ENCODE measurements at regions not wholly inside any gene's neighbourhood (a gene's known extent, or its start where the extent isn't known, plus 50 kb on each side); places are given as distances from the start of the nearest gene placed in this dataset.

- ATAC-seq (peak; percentile 62 to 88), DNase-seq (no peak)
- H3K27me3 ChIP-seq (ENCODE audit: low read depth), result no peaks in the 10 kb centered on the region
- peak overlapping the region; percentile 20 for H3K27ac ChIP-seq
- H3K9me3 ChIP-seq, result no peaks in the 10 kb centered on the region
- TF ChIP-seq CTCF (IDR thresholded peaks at IDR 0.05), result no peak
- H3K4me3 ChIP-seq, result no peak overlapping the region
- H3K36me3 ChIP-seq, result no peaks in the 10 kb centered on the region
- intact Hi-C loops (cut with DNase I), result no loop called here
- H3K4me1 ChIP-seq, result no peaks in the 10 kb centered on the region
Measured at GRCh38 chr14:26765768-26766520, 168.1 kb upstream of the NOVA1 start.

- Histone ChIP-seq H3K9me3 (no peaks in the 10 kb centered on the region), H3K4me1 (no peaks in the 10 kb centered on the region), H3K36me3 (no peaks in the 10 kb centered on the region), H3K4me3 (no peak overlapping the region), H3K27me3 (ENCODE audit: low read depth) (no peaks in the 10 kb centered on the region), H3K27ac (no peak overlapping the region)
- TF ChIP-seq CTCF (IDR thresholded peaks at IDR 0.05), result no peak
- ATAC-seq, result no peak
- intact Hi-C loops (cut with DNase I), result no loop called here
- no peak for DNase-seq
Measured at GRCh38 chr14:26766726-26767125, 168.9 kb upstream of the NOVA1 start.

- ATAC-seq (no peak), DNase-seq (no peak)
- intact Hi-C loops (cut with DNase I), result no loop called here
- no peaks in the 10 kb centered on the region for H3K4me1 ChIP-seq
- H3K27me3 ChIP-seq (ENCODE audit: low read depth), result no peaks in the 10 kb centered on the region
- no peaks in the 10 kb centered on the region for H3K9me3 ChIP-seq
- H3K27ac ChIP-seq, result no peak overlapping the region
- no peak for TF ChIP-seq CTCF (IDR thresholded peaks at IDR 0.05)
- no peaks in the 10 kb centered on the region for H3K36me3 ChIP-seq
- no peak overlapping the region for H3K4me3 ChIP-seq
Measured at GRCh38 chr14:26773906-26774593, 176.2 kb upstream of the NOVA1 start.

GRCh38 chr14:26775765-26776563 is 178.1 kb upstream of the NOVA1 start:
- no peak for DNase-seq
- no peak overlapping the region for H3K27ac ChIP-seq
- H3K36me3 ChIP-seq, result no peaks in the 10 kb centered on the region
- H3K27me3 ChIP-seq (ENCODE audit: low read depth), result no peaks in the 10 kb centered on the region
- no peak overlapping the region for H3K4me3 ChIP-seq
- H3K9me3 ChIP-seq, result no peaks in the 10 kb centered on the region
- H3K4me1 ChIP-seq, result no peaks in the 10 kb centered on the region
- no peak for ATAC-seq
- intact Hi-C loops (cut with DNase I), result no loop called here
- no peak for TF ChIP-seq CTCF (IDR thresholded peaks at IDR 0.05)

- no peak for DNase-seq
- Histone ChIP-seq H3K4me3 (no peak overlapping the region), H3K9me3 (no peaks in the 10 kb centered on the region), H3K4me1 (no peaks in the 10 kb centered on the region), H3K27me3 (ENCODE audit: low read depth) (no peaks in the 10 kb centered on the region), H3K36me3 (no peaks in the 10 kb centered on the region), H3K27ac (no peak overlapping the region)
- intact Hi-C loops (cut with DNase I), result no loop called here
- ATAC-seq, result no peak
- no peak for TF ChIP-seq CTCF (IDR thresholded peaks at IDR 0.05)
Measured at GRCh38 chr14:26791117-26791806, 193.4 kb upstream of the NOVA1 start.
